ENCODE measurements at regions not wholly inside any gene's neighbourhood (a gene's known extent, or its start where the extent isn't known, plus 50 kb on each side); places are given as distances from the start of the nearest gene placed in this dataset.

DNA sequence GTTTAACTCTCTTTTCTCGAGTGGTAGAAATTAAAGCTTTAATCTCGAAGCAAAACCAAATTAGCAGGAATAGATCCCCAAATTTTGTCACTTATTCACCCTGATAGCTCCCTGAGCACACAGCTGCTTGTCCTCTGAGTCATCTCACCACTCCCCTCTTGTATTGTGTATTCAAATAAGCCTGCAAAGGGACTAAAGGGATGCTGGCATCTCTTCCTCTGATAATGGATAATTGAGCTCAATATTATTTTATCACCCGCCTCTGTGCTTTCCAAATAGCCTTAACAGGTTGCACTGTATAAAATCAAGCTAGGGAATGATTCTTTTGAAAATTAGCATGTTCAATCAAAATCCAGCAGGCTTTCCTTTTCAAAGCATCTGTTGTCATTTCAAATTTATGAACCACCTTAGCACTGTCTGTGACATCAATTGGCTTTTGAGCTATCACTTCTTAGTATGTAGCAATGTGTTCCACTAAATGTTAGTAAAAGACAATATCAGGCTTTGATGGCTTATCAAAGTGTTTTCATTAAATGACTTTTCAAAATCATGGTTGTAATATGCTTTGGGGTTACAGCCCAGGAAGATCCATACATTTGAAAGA, 561.6 kb downstream of the PLA2G4A start:
- TF ChIP-seq ZFX (IDR thresholded peaks at IDR 0.05; ENCODE audit: borderline replicate concordance): no peak
- TF ChIP-seq, protein P1, sequence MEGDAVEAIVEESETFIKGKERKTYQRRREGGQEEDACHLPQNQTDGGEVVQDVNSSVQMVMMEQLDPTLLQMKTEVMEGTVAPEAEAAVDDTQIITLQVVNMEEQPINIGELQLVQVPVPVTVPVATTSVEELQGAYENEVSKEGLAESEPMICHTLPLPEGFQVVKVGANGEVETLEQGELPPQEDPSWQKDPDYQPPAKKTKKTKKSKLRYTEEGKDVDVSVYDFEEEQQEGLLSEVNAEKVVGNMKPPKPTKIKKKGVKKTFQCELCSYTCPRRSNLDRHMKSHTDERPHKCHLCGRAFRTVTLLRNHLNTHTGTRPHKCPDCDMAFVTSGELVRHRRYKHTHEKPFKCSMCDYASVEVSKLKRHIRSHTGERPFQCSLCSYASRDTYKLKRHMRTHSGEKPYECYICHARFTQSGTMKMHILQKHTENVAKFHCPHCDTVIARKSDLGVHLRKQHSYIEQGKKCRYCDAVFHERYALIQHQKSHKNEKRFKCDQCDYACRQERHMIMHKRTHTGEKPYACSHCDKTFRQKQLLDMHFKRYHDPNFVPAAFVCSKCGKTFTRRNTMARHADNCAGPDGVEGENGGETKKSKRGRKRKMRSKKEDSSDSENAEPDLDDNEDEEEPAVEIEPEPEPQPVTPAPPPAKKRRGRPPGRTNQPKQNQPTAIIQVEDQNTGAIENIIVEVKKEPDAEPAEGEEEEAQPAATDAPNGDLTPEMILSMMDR (IDR thresholded peaks at IDR 0.05): no peak
- no peak overlapping the region for H3K27ac ChIP-seq

DNA sequence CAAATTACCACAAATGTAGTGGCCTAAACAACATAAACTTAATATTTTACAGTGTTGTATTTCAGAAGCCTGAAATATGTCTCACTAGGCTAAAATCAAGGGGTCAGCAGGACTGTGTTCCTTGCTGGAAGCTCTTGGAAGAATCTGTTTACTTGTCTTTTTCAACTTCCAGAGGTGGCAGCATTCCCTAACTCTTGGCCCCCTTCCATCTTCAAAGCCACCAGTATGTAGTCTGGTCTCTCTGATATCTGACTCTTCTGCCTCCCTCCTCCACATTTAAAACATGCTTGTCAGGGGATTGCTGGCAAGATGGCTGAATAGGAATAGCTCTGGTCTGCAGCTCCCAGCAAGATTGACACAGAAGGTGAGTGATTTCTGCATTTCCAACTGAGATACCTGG, 567.5 kb downstream of the PLA2G4A start:
- no peak overlapping the region for H3K27ac ChIP-seq
- TF ChIP-seq, protein P1 (IDR thresholded peaks at IDR 0.05): 0 out of 2 replicates have a peak, but pooled peaks have one; percentile 20
- TF ChIP-seq ZFX (IDR thresholded peaks at IDR 0.05; ENCODE audit: borderline replicate concordance): no peak

DNA sequence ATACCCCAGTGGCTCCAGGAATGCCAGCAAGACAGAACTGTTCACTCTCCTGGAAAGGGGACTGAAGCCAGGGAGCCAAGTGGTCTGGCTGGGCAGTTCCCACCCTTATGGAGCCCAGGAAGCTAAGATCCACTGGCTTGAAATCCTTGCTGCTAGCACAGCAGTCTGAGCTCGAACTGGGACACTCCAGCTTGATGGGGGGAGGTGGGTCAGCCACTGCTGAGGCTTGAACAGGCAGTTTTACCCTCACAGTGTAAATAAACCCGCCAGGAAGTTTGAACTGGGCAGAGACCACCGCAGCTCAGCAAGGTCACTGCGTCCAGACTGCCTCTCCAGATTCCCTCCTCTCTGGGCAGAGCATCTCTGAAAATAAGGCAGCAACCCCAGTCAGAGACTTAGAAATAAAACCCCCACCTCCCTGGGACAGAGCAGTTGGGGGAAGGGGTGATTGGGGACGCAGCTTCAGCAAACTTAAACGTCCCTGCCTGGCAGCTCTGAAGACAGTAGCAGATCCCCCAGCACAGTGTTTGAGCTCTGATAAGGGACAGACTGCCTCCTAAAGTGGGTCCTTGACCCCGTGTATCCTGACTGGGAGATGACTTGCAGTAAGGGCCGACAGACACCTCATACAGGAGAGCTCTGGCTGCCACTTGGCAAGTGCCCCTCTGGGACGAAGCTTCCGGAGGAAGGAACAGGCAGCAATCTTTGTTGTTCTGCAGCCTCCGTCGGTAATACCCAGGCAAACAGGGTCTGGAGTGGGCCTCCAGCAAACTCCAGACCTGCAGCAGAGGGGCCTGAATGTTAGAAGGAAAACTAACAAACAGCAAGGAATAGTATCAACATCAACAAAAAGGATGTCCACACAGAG, 568.4 kb downstream of the PLA2G4A start:
- no peak overlapping the region for H3K27ac ChIP-seq
- no peak for TF ChIP-seq ZFX (IDR thresholded peaks at IDR 0.05; ENCODE audit: borderline replicate concordance)
- TF ChIP-seq, protein P1 (IDR thresholded peaks at IDR 0.05): no peak

DNA sequence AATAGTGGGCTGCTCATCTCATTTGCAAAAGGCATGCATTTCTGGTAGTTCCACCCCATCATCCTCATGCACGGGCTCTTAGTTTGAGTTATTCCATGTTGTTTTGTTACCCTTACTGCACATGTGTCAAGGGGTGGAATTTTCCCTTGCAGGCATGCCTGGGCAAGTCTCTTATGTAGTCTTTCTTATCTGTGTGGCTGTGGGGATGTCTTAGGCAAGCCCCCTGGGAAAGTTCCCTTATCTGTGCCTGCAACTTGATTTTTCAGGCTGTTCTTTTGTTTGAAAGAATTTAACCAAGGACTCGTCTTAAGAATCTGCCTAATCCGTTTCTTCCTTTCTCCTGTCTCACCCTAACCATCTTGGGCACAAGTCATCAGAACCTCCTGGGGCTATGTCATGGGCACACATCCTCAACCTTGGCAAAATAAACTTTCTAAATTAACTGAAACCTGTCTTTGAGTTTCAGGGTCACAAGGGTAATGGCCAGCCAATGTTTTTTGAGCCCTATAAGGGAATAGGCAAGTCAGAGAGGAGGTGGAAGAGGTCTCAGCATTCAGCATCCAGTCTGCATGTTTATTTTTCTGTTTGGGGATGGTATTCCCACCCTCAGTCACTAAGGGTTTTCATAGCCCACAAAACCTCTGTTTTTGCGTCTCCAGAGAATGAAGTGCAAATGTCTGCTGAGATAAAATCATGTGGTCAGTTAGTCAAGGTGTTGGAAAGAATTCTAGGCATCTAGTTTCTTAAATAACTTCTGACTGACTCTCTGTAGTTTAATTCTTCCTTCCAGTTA, 579.7 kb downstream of the PLA2G4A start:
- no peak overlapping the region for H3K27ac ChIP-seq
- TF ChIP-seq, protein P1 (IDR thresholded peaks at IDR 0.05): no peak
- TF ChIP-seq ZFX (IDR thresholded peaks at IDR 0.05; ENCODE audit: borderline replicate concordance): no peak

DNA sequence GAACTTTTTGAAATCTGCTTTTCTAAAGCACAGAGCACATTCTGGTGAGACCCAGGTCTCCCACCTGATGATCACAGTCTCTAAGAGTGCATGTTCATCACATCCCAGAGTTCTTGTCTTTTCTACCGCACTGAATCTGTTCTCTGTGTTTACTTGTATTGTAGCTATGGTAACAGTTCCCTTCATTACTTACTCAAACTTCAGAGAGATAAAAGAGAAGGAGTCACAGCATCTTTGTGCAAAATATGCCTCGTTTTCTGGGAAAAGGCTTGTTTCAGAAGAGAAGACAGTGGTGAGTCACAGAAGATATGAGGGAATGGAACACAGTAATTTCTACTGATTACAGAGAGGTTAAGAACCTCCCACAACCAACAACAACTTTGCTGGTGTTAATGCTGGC, 580.6 kb downstream of the PLA2G4A start:
- H3K27ac ChIP-seq: no peak overlapping the region
- no peak for TF ChIP-seq ZFX (IDR thresholded peaks at IDR 0.05; ENCODE audit: borderline replicate concordance)
- TF ChIP-seq, protein P1 (IDR thresholded peaks at IDR 0.05): no peak

DNA sequence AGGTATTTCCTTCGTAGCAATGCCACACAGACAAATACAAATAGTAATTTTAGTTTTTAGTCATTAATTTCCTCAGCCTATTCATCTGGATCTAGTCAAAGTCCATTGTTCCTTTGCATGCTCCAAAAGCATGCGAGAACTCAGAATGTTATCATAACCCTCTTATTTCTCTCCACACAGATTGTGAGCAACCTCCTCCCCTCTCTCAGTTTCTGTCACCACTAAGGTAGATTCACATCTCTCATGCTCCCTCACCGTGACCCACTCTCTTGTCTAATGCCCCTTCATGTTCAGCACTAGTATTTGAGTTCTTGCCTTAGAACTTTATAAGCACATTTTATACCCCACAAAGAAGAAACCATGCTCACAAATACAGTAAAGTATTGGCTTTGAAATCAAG, 582.4 kb downstream of the PLA2G4A start:
- H3K27ac ChIP-seq: no peak overlapping the region
- no peak for TF ChIP-seq ZFX (IDR thresholded peaks at IDR 0.05; ENCODE audit: borderline replicate concordance)
- TF ChIP-seq, protein P1 (IDR thresholded peaks at IDR 0.05): no peak

Data from 22Rv1 (cell line).